ENCODE measurements at regions not wholly inside any gene's neighbourhood (a gene's known extent, or its start where the extent isn't known, plus 50 kb on each side); places are given as distances from the start of the nearest gene placed in this dataset.

GRCh38 chrX:134735015-134735414 is 62.0 kb downstream of the PABIR2 start:
- in situ Hi-C loops (cut with HindIII; ENCODE audit: extremely low pct_ligation_motif_present, low pct_unique_long_range_greater_than_20kb) (no loop called here), intact Hi-C loops (cut with micrococcal nuclease; ENCODE audit: unreplicated experiment) (no loop called here)
- H4K20me1 ChIP-seq (ENCODE audit: insufficient read depth, low read length) = no peaks in the 10 kb centered on the region
- H3K79me2 ChIP-seq (ENCODE audit: insufficient read depth, low read length) = no peaks in the 10 kb centered on the region
- no peaks in the 10 kb centered on the region for H3K4me1 ChIP-seq (ENCODE audit: insufficient read depth, low read length)
- H3K4me2 ChIP-seq (ENCODE audit: low read depth, low read length) = no peak overlapping the region
- FAIRE-seq (no peak), ATAC-seq (no peak), DNase-seq (ENCODE audit: low spot score) (no peak)
- no peaks in the 10 kb centered on the region for H3K9me3 ChIP-seq (ENCODE audit: low read length)
- no peaks in the 10 kb centered on the region for H3K27me3 ChIP-seq (ENCODE audit: control insufficient read depth in 1 of 2, insufficient read depth in 2 of 2, low read length in 2 of 2)
- BruUV-seq (replicated peaks) = no TSS peak
- H3K9ac ChIP-seq (ENCODE audit: insufficient read depth, low read depth, low read length) = no peak overlapping the region
- no peak overlapping the region for H3K27ac ChIP-seq (ENCODE audit: extremely low read length, insufficient read depth, low read length)
- no peaks in the 10 kb centered on the region for H3K36me3 ChIP-seq (replicated peaks in 1 of 2; ENCODE audit: control insufficient read depth in 1 of 2, insufficient read depth in 2 of 2, low read length in 2 of 2)
- H3K4me3 ChIP-seq (replicated peaks in 1 of 3; ENCODE audit: insufficient read depth in 1 of 3, low read depth in 2 of 3, low read length in 3 of 3) = no peak overlapping the region
- WGBS (ENCODE audit: low lambda C conversion rate) = 50% methylated on average over 2 of the region's 2 CpGs
- no peak for TF ChIP-seq HNRNPH1 (optimal IDR thresholded peaks at IDR 0.05; ENCODE audit: low read depth, low read length)
- no peak for TF ChIP-seq ZFX (CRISPR knock-in tag; IDR thresholded peaks at IDR 0.05; ENCODE audit: low read depth)
- TF ChIP-seq GPN1 (CRISPR knock-in tag; IDR thresholded peaks at IDR 0.05; ENCODE audit: borderline replicate concordance) = no peak
- no peak for TF ChIP-seq REPIN1 (CRISPR knock-in tag; IDR thresholded peaks at IDR 0.05; ENCODE audit: borderline replicate concordance, low read depth)
- no peak for TF ChIP-seq ATF7-NPFF (CRISPR knock-in tag; IDR thresholded peaks at IDR 0.05; ENCODE audit: low read depth)
- no peak for TF ChIP-seq MBNL3 (CRISPR knock-in tag; conservative IDR thresholded peaks at IDR 0.05)
- TF ChIP-seq ZNF709 (CRISPR knock-in tag; IDR thresholded peaks at IDR 0.05) = no peak
- no peak for TF ChIP-seq ZNF335 (CRISPR knock-in tag; IDR thresholded peaks at IDR 0.05)
- no peak for TF ChIP-seq HNRNPLL (IDR thresholded peaks at IDR 0.05; ENCODE audit: low read depth, low read length, poor library complexity, severe bottlenecking)
- no peak for TF ChIP-seq ZFP82 (CRISPR knock-in tag; IDR thresholded peaks at IDR 0.05; ENCODE audit: borderline replicate concordance)
- TF ChIP-seq ZNF792 (CRISPR knock-in tag; IDR thresholded peaks at IDR 0.05) = no peak
- TF ChIP-seq HINFP (CRISPR knock-in tag; IDR thresholded peaks at IDR 0.05; ENCODE audit: low read depth) = no peak
- no peak for TF ChIP-seq POLR2AphosphoS5 (IDR thresholded peaks at IDR 0.05; ENCODE audit: low read depth, low read length)
- no peak for TF ChIP-seq CHCHD3 (CRISPR knock-in tag; IDR thresholded peaks at IDR 0.05)
- no peak for TF ChIP-seq PRDM4 (CRISPR knock-in tag; IDR thresholded peaks at IDR 0.05; ENCODE audit: borderline replicate concordance)
- TF ChIP-seq TFAP4 (IDR thresholded peaks at IDR 0.05; ENCODE audit: borderline replicate concordance, low read depth) = no peak
- TF ChIP-seq FIP1L1 (IDR thresholded peaks at IDR 0.05; ENCODE audit: borderline replicate concordance, insufficient read depth, low read depth, low read length) = no peak
- no peak for TF ChIP-seq ZNF7 (CRISPR knock-in tag; IDR thresholded peaks at IDR 0.05)
- TF ChIP-seq ZNF547 (CRISPR knock-in tag; IDR thresholded peaks at IDR 0.05) = no peak
- no peak for TF ChIP-seq PHF21A (CRISPR knock-in tag; IDR thresholded peaks at IDR 0.05)
- ChIA-PET CTCF (ENCODE audit: low intra/inter-chr PET ratio, low total read pairs) (no interaction called here), POLR2A (no interaction called here)
- no peak overlapping the region for H2AFZ ChIP-seq (ENCODE audit: low read length)
